GM23338 (cell line): ENCODE measurements at regions not wholly inside any gene's neighbourhood (a gene's known extent, or its start where the extent isn't known, plus 50 kb on each side); places are given as distances from the start of the nearest gene placed in this dataset.

Experiments used
- ATAC-seq: fragments of 200-7000 bp; cut with Tn5 transposase; 3 replicates; pipeline ENCODE4 v1.9.1; 2020
- DNase-seq: peaks from one replicate; pipeline ENCODE4 v3.0.0-alpha.2; 2015; ENCODE audit warnings: low spot score
- H2AFZ ChIP-seq: fragments of 200-600 bp; sonication (generic); 2 replicates; pipeline ENCODE4 v1.8.0; 2016; ENCODE audit warnings: antibody characterized with exemption, mild to moderate bottlenecking, moderate library complexity
- H3F3A ChIP-seq: fragments of 200-600 bp; sonication (generic); replicated peaks from 2 replicates; pipeline ENCODE4 v1.8.0; 2017; ENCODE audit warnings: antibody characterized with exemption, mixed run types, low read depth
- H3K27ac ChIP-seq: fragments of 200-600 bp; sonication (generic); 2 replicates; pipeline ENCODE4 v1.6.1; 2016; ENCODE audit warnings: low read depth
- H3K27me3 ChIP-seq: fragments of 200-600 bp; sonication (generic); 2 replicates; pipeline ENCODE4 v1.8.0; 2016; ENCODE audit warnings: mild to moderate bottlenecking, mixed run types, moderate library complexity; ENCODE audit not compliant: insufficient read depth
- H3K36me3 ChIP-seq: fragments of 200-600 bp; sonication (generic); 2 replicates; pipeline ENCODE4 v1.8.0; 2016; ENCODE audit warnings: mild to moderate bottlenecking; ENCODE audit not compliant: insufficient read depth
- H3K4me1 ChIP-seq: fragments of 200-600 bp; sonication (generic); 2 replicates; pipeline ENCODE4 v1.8.0; 2016; ENCODE audit warnings: mild to moderate bottlenecking, moderate library complexity; ENCODE audit not compliant: insufficient read depth
- H3K4me2 ChIP-seq: fragments of 200-600 bp; sonication (generic); 2 replicates; pipeline ENCODE4 v1.7.1; 2017; ENCODE audit warnings: mixed run types
- H3K4me3 ChIP-seq: fragments of 200-600 bp; sonication (generic); 2 replicates; pipeline ENCODE4 v1.6.1; 2016; ENCODE audit warnings: mixed run types
- H3K79me2 ChIP-seq: fragments of 200-600 bp; sonication (generic); replicated peaks from 2 replicates; pipeline ENCODE4 v1.8.0; 2017; ENCODE audit warnings: mild to moderate bottlenecking; ENCODE audit not compliant: insufficient read depth
- H3K9me2 ChIP-seq: fragments of 200-600 bp; sonication (generic); 2 replicates; pipeline ENCODE4 v1.8.0; 2017; ENCODE audit not compliant: insufficient read depth
- H4K20me1 ChIP-seq: fragments of 200-600 bp; sonication (generic); replicated peaks from 2 replicates; pipeline ENCODE4 v1.8.0; 2017; ENCODE audit warnings: mild to moderate bottlenecking; ENCODE audit not compliant: insufficient read depth
- H3K27ac Mint-ChIP-seq: 2 replicates; pipeline ENCODE4 v1.8.0; 2020; ENCODE audit warnings: inconsistent platforms, mild to moderate bottlenecking, moderate library complexity, mixed read lengths
- H3K27me3 Mint-ChIP-seq: 3 replicates; pipeline ENCODE4 v1.8.0; 2022; ENCODE audit warnings: low read depth, mild to moderate bottlenecking, moderate library complexity, mixed read lengths, inconsistent platforms; ENCODE audit not compliant: insufficient read depth, poor library complexity
- H3K36me3 Mint-ChIP-seq: 3 replicates; pipeline ENCODE4 v1.8.0; 2021; ENCODE audit warnings: low read depth, mild to moderate bottlenecking, inconsistent platforms, moderate library complexity, mixed read lengths
- H3K4me1 Mint-ChIP-seq: 3 replicates; pipeline ENCODE4 v1.8.0; 2020; ENCODE audit warnings: mild to moderate bottlenecking, inconsistent platforms, mixed read lengths
- H3K4me3 Mint-ChIP-seq: 3 replicates; pipeline ENCODE4 v1.8.0; 2021; ENCODE audit warnings: moderate library complexity, mild to moderate bottlenecking, inconsistent platforms, mixed read lengths
- H3K9me3 Mint-ChIP-seq: 3 replicates; pipeline ENCODE4 v1.8.0; 2020; ENCODE audit warnings: moderate library complexity, mild to moderate bottlenecking, inconsistent platforms, mixed read lengths
- CREB1 ChIP-seq: fragments of 250-450 bp; sonication (Bioruptor Pico); IDR thresholded peaks from 2 replicates; pipeline ENCODE4 v1.5.0; 2020; ENCODE audit warnings: low read depth, mild to moderate bottlenecking, moderate library complexity
- ETS1 ChIP-seq: IDR thresholded peaks from 2 replicates; pipeline ENCODE4 v1.6.1; 2016; ENCODE audit warnings: antibody characterized with exemption
- EZH2phosphoT487 ChIP-seq: fragments of 200-600 bp; sonication (generic); IDR thresholded peaks from one replicate; pipeline ENCODE4 v1.8.1; 2018; ENCODE audit warnings: antibody characterized with exemption; ENCODE audit not compliant: unreplicated experiment
- JUNB ChIP-seq: IDR thresholded peaks from one replicate; pipeline ENCODE4 v1.6.1; 2016; ENCODE audit warnings: antibody characterized with exemption; ENCODE audit not compliant: unreplicated experiment
- NANOG ChIP-seq: IDR thresholded peaks from 2 replicates; pipeline ENCODE4 v1.6.1; 2016; ENCODE audit warnings: antibody characterized with exemption, borderline replicate concordance
- POLR2AphosphoS5 ChIP-seq: IDR thresholded peaks from 2 replicates; pipeline ENCODE4 v1.6.1; 2016; ENCODE audit warnings: antibody characterized with exemption, low read depth
- STAT1 ChIP-seq: IDR thresholded peaks from one replicate; pipeline ENCODE4 v1.6.1; 2016; ENCODE audit warnings: antibody characterized with exemption; ENCODE audit not compliant: unreplicated experiment
- ZNF114 ChIP-seq: fragments of 250-450 bp; sonication (Bioruptor Pico); IDR thresholded peaks from 2 replicates; pipeline ENCODE4 v1.5.0; 2020; ENCODE audit warnings: mild to moderate bottlenecking, moderate library complexity
- ZNF462 ChIP-seq: fragments of 250-450 bp; sonication (Bioruptor Pico); IDR thresholded peaks from 2 replicates; pipeline ENCODE4 v1.5.0; 2020; ENCODE audit warnings: mild to moderate bottlenecking, moderate library complexity

- Mint-ChIP-seq H3K36me3 (peaks cover 15% of the 10 kb centered on the region), H3K27me3 (peaks cover 3% of the 10 kb centered on the region), H3K4me1 (peaks cover 4% of the 10 kb centered on the region; the same call in 1 of the 3 replicates), H3K27ac (no peak overlapping the region), H3K9me3 (peaks cover 12% of the 10 kb centered on the region), H3K4me3 (no peak overlapping the region)
- no peaks in the 10 kb centered on the region for H3K4me1 ChIP-seq
- H3K36me3 ChIP-seq: no peaks in the 10 kb centered on the region; the same call in 1 of the 2 replicates
- no peak overlapping the region for H2AFZ ChIP-seq
- no peak overlapping the region for H3K4me3 ChIP-seq
- H4K20me1 ChIP-seq: no peaks in the 10 kb centered on the region
- no peak for DNase-seq
- H3K79me2 ChIP-seq: no peaks in the 10 kb centered on the region
- no peak for ATAC-seq
- no peaks in the 10 kb centered on the region for H3K9me2 ChIP-seq
- no peaks in the 10 kb centered on the region for H3F3A ChIP-seq
- TF ChIP-seq ZNF114 (CRISPR knock-in tag) (no peak), POLR2AphosphoS5 (no peak), ETS1 (no peak), NANOG (no peak), JUNB (no peak), ZNF462 (CRISPR knock-in tag) (no peak), EZH2phosphoT487 (no peak), STAT1 (no peak), CREB1 (no peak)
- H3K27me3 ChIP-seq: no peaks in the 10 kb centered on the region
- no peak overlapping the region for H3K27ac ChIP-seq
- H3K4me2 ChIP-seq: no peak overlapping the region
These were observed 134.6 kb downstream of the AASDH start for GRCh38 chr4:56252561-56253152.
